Motor neuron (in vitro differentiated cells): ENCODE measurements at regions not wholly inside any gene's neighbourhood (a gene's known extent, or its start where the extent isn't known, plus 50 kb on each side); places are given as distances from the start of the nearest gene placed in this dataset.
"Not testable (repeated sequence)": the region's sequence is repeated elsewhere in the genome, so short reads cannot be mapped to it uniquely, and the experiment has no call there.

ENCODE experiments used
- ATAC-seq, 8 experiments: fragments of 200-7000 bp; cut with Tn5 transposase; replicated peaks in 6 of 8; 2 replicates each; pipeline ENCODE4 v1.8.0; 2021; ENCODE audit warnings: mild to moderate bottlenecking in 8 of 8, moderate library complexity in 8 of 8
- H3K27ac ChIP-seq, 2 donors: fragments of 250-450 bp; sonication (Bioruptor Pico); 2 replicates each; pipeline ENCODE4 v1.9.0; 2021; ENCODE audit warnings: antibody characterized with exemption in 2 of 2, mild to moderate bottlenecking in 2 of 2, moderate library complexity in 1 of 2
- H3K4me1 ChIP-seq, 2 donors: fragments of 250-450 bp; sonication (Bioruptor Pico); replicated peaks in 1 of 2; 2 replicates each; pipeline ENCODE4 v1.6.1; 2021; ENCODE audit warnings: antibody characterized with exemption in 2 of 2, mild to moderate bottlenecking in 2 of 2, moderate library complexity in 1 of 2
- H3K4me3 ChIP-seq, 5 donors: fragments of 250-450 bp; sonication (Bioruptor Pico); 2 replicates each; pipeline ENCODE4 v1.9.0; 2021; ENCODE audit warnings: antibody characterized with exemption in 5 of 5, mild to moderate bottlenecking in 5 of 5, moderate library complexity in 4 of 5
- WGBS, 10 experiments: fragments of 450-650 bp; shearing (Covaris generic); methylation state at CpG; one replicate each; pipeline ENCODE4 v1.0.0; 2022; 5-methylcytosine and 5-hydroxymethylcytosine counted together
- in situ Hi-C, 9 experiments: fragments of 400-800 bp; cut with MboI; loops; one replicate each; pipeline ENCODE4 v1.15.0; 2021; ENCODE audit warnings: low sequenced_read_pairs in 9 of 9, low pct_unique_long_range_greater_than_20kb in 2 of 9; ENCODE audit not compliant: unreplicated experiment in 9 of 9

DNA sequence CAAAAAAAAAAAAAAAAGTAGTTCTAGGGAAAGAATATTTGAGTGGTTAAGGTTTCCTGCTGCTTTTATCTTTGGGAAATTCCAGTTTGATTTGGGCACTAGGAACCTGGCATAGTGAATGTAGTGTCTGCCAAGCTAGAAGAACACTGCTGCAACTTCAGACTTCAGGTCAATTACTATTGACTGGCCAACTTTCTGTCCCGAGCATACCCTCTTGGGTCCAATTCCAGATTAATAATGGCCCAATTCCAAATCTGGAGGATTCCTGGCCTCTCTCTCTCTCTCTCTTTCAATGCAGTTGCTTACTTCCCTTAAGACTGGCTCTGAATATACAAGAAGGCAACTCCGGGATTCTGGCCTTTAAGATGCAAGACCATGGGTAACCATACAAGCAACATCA is 74.9 kb downstream of the ANKEF1 start:
- in situ Hi-C loops = no loop called here
- Histone ChIP-seq H3K4me1 (peaks cover 2 to 7% of the 10 kb centered on the region in 2 donors), H3K4me3 (no peak overlapping the region), H3K27ac (no peak overlapping the region)
- ATAC-seq = no peak
- WGBS, 10 experiments = 57 to 100% (median 92%) methylated on average over 1 to 2 of the region's 2 CpGs; no CpG with 5 or more reads in 2 of the 10 experiments

DNA sequence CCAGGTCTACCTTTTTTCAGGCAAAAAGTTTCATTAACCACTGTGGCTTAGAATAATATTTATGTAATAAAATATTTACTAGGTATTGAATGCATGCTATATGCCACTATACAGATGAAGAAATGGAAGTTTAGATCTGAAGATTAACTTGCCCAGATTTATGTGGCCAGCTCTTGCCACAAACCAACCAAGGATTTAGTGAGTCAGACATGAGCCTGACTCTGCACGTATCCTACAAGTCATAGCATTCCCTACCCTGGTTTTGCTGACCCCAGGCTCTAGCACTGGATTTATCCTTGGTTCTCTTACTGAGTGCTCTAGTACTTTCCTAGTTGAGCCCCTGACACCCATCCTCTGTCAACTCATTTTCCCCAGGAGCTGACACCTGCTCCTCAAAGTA is 75.4 kb downstream of the ANKEF1 start:
- Histone ChIP-seq H3K27ac (no peak overlapping the region), H3K4me1 (peaks cover 2 to 3% of the 10 kb centered on the region in 2 donors), H3K4me3 (no peak overlapping the region)
- in situ Hi-C loops = no loop called here
- WGBS, 10 experiments = 17 to 100% (median 100%) methylated on average over 1 of the region's 1 CpG; no CpG with 5 or more reads in 4 of the 10 experiments
- no peak for ATAC-seq

DNA sequence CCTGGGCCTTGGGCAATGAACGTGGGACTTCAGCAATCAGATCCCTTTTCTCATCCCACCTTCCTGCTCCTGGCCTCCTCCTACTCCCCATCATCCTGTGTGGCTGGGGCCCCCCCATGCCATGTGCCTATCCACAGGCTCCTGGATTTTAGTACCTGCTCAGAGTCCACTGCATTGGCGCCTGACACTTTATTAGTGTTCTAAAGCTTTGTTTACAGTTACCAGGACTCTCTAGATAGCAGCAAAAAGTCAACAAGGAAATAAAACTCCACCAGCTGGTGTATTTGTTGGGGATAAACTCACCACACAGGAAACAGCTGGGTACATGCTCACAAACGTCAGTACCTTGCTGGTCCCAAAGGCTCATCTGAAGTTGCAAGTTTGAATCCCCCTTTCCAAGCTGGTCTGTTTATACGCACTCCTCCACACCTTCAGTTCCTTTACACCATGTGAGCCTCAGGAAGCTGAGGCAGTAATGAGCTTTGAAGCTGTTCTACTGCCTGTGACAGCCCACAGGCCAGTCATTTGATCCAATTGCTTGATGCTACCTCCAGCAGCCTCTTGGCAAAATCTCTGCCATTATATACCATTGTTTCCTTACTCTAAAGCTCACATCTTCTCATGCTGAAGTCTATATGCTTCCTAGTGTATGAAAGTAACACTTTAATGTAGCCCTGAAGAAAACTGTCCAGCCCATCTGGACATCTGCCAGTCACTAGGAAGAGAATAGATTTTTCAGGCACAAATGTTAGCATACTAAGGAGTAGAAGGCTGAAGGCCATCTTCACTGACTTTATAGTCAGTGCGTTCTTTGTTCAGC is 76.6 kb downstream of the ANKEF1 start:
- peaks cover 0 to 2% of the 10 kb centered on the region in 2 donors for H3K4me1 ChIP-seq
- H3K27ac ChIP-seq = no peak overlapping the region
- in situ Hi-C loops = no loop called here
- peak in 3 of 8 experiments; percentile 11 to 65 (median 54) for ATAC-seq
- WGBS, 10 experiments = 60 to 100% (median 81%) methylated on average over 1 to 4 of the region's 5 CpGs; no CpG with 5 or more reads in 1 of the 10 experiments
- H3K4me3 ChIP-seq = no peak overlapping the region

DNA sequence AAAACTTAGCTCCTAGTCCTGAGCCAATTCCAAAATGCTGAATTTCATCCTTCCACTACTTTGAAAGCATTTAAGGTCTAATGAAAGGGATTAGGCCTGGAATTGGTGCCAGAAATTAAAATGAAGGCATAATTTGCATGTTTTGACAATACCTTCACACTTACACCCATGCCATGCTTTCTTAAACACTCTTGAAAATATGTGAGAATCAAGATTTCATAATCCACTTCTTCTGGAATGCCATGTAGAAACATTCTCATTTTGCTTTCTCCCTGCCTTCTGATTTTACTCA is 77.1 kb downstream of the ANKEF1 start:
- in situ Hi-C loops = no loop called here
- Histone ChIP-seq H3K27ac (no peak overlapping the region), H3K4me3 (no peak overlapping the region), H3K4me1 (peaks cover 0 to 2% of the 10 kb centered on the region in 2 donors)
- ATAC-seq = no peak

DNA sequence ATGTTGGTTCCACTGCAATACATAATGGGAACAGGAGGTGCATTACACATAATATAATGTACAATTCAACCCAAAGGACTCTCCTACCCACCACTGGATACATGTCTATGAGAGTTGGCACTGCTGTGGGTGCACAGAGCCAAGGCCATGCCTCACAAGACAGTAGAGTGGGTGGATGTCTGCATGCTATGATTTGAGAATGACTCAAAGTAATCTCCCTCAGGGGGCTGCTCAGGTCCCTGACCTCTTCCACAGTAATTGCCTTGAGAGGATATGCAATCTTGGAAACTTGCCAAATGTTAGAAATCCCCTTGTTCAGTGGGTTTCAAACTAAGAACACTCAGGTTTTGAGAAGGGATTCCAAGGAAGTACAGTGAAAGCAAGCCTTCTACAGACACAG is 79.0 kb downstream of the ANKEF1 start:
- in situ Hi-C loops = no loop called here
- Histone ChIP-seq H3K4me3 (no peak overlapping the region), H3K27ac (no peak overlapping the region), H3K4me1 (peaks cover 0 to 2% of the 10 kb centered on the region in 2 donors)
- ATAC-seq = peak in 5 of 8 experiments; percentile 26 to 68 (median 48)

DNA sequence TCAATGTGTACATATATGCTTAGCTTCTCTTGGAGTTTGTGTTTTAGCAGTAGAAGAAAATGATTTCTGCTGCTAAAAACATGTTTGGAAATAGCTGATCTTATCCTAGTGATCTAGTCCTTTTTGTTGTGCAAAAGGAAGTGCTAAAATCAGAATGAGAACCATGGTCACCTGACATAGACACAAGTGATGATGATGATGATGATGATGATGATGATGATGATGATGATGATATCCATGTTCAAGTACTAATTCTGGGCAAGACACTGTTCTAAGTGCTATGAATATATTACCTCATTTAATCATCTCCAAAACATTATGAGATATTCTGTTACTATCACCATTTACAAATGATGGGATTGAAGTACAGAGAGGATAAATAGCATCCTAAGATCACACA is 79.8 kb downstream of the ANKEF1 start:
- in situ Hi-C loops = no loop called here
- H3K4me1 ChIP-seq = peaks cover 0 to 2% of the 10 kb centered on the region in 2 donors
- ATAC-seq = no peak

DNA sequence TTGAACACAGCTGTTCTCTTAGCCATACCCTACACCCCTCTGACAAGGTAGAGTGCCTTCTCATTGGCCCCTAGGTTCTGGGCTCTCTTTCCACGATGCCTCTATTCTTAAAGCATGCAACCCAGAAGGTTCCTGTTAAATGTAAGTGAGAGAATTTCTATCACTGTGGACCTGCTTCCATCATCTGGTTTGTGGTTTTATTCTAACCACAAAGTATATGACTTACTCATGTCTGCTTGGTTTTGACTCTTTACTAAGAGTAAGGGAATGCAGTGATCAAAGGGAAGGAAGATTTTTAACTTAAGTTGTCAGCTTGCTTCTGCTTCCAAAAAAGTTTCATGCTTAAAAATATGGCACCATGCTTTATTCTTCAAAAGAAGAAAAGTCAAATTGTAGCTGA is 80.2 kb downstream of the ANKEF1 start:
- in situ Hi-C loops = no loop called here
- Histone ChIP-seq H3K27ac (no peak overlapping the region), H3K4me1 (peaks cover 0 to 2% of the 10 kb centered on the region in 2 donors), H3K4me3 (no peak overlapping the region)
- 0 to 100% (median 50%) methylated on average over 1 of the region's 1 CpG; no CpG with 5 or more reads in 6 of the 10 experiments for WGBS, 10 experiments
- peak in 1 of 8 experiments; percentile 40 for ATAC-seq

More for the DNA sequence above, 79.8 kb downstream of the ANKEF1 start:
- Histone ChIP-seq H3K27ac (no peak overlapping the region), H3K4me3 (no peak overlapping the region)

DNA sequence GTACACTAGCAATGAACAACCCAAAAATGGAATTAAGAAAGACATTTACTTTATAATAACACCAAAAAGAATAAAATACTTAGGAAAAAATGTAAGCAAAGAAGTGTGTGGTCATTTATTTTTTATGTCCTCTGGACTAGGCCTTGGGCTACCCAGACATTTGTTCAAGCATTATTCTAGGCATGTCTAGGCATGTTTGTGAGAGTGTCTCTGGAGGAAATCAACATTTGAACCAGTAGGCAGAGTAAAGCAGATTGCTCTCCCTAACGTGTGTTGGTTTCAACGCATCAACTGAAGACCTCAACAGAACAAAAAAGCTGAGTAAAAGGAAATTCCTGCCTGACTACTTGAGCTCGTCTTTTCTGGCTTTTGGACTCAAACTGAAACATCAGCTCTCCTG is 84.5 kb downstream of the ANKEF1 start:
- H3K4me3 ChIP-seq = no peak overlapping the region
- no peak for ATAC-seq
- no peaks in the 10 kb centered on the region for H3K4me1 ChIP-seq
- WGBS, 10 experiments = 20 to 100% (median 75%) methylated on average over 1 to 3 of the region's 3 CpGs; no CpG with 5 or more reads in 2 of the 10 experiments
- in situ Hi-C loops = no loop called here
- no peak overlapping the region for H3K27ac ChIP-seq

DNA sequence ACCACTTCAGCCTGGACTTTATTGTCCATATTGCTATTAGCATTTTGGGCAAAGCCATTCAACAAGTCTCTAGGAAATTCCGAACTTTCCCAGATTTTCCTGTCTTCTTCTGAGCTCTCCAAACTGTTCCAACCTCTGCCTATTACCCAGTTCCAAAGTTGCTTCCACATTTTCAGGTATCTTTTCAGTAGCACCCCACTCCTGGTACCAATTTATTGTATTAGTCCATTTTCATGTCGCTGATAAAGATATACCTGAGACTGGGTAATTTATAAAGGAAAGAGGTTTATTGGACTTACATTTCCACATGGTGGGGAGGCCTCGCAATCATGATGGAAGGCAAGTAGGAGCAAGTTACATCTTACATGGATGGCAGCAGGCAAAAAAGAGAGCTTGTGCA is 90.1 kb downstream of the ANKEF1 start:
- H3K4me1 ChIP-seq, in situ Hi-C loops, H3K27ac ChIP-seq, H3K4me3 ChIP-seq, ATAC-seq: not testable (repeated sequence)
- WGBS, 10 experiments = 0 to 100% (median 88%) methylated on average over 1 to 3 of the region's 3 CpGs

DNA sequence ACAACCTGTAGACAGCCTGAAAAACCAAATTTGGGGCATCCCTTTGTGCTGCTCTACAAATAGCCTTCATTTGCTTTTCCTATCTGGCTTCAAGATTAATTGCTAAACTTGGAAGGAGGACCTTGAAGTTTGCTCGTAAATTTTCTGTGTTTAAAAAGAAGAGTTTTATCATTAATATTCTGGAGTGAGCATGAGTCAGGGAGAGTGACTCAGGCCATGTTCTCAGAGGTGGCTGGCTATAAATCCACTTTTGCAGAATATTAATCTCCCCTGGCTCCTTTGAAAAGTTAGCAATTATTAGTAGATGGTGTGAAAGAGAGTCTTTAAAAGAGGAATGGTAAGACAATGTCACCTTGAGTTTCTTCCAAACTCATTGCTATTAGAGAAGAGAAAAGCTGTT is 91.0 kb downstream of the ANKEF1 start:
- Histone ChIP-seq H3K4me3 (no peak overlapping the region), H3K27ac (no peak overlapping the region), H3K4me1 (no peaks in the 10 kb centered on the region)
- 0 to 100% (median 50%) methylated on average over 1 of the region's 1 CpG; no CpG with 5 or more reads in 2 of the 10 experiments for WGBS, 10 experiments
- in situ Hi-C loops = no loop called here
- ATAC-seq = no peak

DNA sequence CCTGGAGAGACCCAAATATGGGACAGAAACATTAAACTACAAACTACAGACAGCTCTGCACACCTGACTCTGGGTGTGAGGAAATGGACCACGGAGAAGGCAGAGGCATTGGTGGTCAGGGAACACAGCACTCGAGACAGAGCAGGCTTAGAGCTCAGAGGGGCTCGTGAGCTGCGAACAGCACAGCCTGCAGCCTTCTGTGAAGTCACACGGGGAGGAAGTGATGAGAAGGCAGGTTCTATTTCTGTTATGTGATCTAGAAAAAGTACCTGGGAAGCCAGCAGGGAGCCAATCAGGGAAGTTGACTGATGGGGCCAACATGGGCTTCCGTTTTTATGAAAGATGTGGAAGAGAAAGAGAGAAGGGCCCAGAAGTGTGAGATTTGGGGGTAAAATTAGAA is 88.9 kb upstream of the SNAP25 start:
- Histone ChIP-seq H3K4me3 (no peak overlapping the region), H3K27ac (no peak overlapping the region), H3K4me1 (no peaks in the 10 kb centered on the region)
- WGBS, 10 experiments = 0 to 90% (median 74%) methylated on average over 1 to 6 of the region's 6 CpGs; no CpG with 5 or more reads in 3 of the 10 experiments
- in situ Hi-C loops = no loop called here
- ATAC-seq = no peak

DNA sequence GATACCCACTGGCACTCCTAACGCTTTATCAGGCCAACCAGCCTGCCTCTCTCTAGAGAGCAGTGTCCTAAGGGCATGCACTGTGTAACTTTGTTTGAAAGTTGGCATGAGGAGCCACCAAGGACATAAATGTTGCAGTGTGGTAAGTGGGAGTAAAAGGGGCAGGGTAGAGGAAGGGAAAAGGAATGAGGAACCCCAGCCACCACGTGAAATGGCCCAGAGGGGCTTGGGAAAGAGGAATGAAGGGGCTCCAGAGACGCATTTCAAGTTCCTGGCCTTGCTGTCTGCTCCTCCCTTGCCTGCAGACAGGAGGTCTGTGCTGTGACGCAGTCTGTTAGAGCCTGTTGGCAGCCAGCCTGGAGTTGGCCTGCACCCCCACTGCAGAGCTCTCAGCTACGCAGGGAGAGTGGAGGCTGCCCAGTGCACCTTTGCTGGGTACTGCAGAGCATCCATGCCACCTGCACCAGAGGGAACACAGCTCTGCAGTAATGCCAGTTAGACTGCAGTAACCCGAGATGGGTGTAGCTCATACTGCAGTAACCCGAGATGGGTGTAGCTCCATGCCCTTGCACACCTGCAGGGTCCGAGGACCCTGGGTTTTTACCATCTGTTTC is 86.8 kb upstream of the SNAP25 start:
- Histone ChIP-seq H3K4me1 (no peaks in the 10 kb centered on the region), H3K27ac (no peak overlapping the region), H3K4me3 (no peak overlapping the region)
- ATAC-seq = peak in 4 of 8 experiments; percentile 74 to 99 (median 97)
- in situ Hi-C loops = no loop called here
- 0 to 67% (median 4%) methylated on average over 1 to 4 of the region's 8 CpGs; no CpG with 5 or more reads in 4 of the 10 experiments for WGBS, 10 experiments

DNA sequence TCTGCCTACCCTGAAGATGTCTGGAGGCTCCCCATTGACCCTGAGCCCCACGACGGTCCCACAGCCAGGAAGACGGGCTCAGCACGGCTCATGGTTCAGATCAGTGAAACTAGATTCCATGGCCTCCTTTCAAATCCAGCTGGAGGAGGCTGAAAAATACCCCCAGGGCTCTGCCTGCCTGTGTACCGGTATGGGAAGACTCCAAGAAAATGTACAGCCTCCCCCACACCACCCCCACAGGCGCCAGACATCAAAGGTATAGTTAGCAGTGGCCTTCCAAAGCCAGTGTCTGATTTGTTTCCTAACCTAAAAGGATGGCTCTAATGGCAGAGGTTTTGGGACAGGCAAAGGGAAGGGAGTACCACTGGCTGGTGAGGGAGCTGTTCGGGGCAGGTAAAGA is 86.2 kb upstream of the SNAP25 start:
- ATAC-seq = no peak
- Histone ChIP-seq H3K27ac (no peak overlapping the region), H3K4me3 (no peak overlapping the region), H3K4me1 (peaks cover 0 to 3% of the 10 kb centered on the region in 2 donors)
- in situ Hi-C loops = no loop called here
- 55 to 93% (median 64%) methylated on average over 2 to 3 of the region's 7 CpGs; no CpG with 5 or more reads in 6 of the 10 experiments for WGBS, 10 experiments

DNA sequence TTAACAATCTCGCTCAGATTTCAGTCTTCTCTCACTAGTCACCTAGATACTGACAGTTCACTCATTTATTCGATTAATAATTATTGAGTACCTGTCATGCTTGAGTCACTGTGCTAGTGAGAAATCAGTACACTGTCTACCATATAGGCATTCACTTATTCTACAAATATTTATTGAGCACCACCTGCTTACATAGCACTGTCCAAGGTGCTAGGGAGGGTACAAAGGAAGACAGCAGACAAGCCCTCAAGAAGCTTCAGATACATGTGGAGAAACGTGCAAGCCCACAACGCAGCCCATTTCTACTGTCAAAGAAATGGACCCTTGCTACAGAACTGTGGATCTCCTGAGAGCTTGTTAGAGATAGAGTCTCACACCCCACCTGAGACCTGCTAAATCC is 85.1 kb upstream of the SNAP25 start:
- no peak overlapping the region for H3K4me3 ChIP-seq
- in situ Hi-C loops = no loop called here
- no peak overlapping the region for H3K27ac ChIP-seq
- peaks cover 0 to 3% of the 10 kb centered on the region in 2 donors for H3K4me1 ChIP-seq
- no peak for ATAC-seq
- WGBS, 10 experiments = 7 to 100% (median 80%) methylated on average over 1 to 4 of the region's 4 CpGs
